Muscle of leg (tissue), 3 donors: ENCODE measurements at regions not wholly inside any gene's neighbourhood (a gene's known extent, or its start where the extent isn't known, plus 50 kb on each side); places are given as distances from the start of the nearest gene placed in this dataset.

ENCODE experiments used
- DNase-seq: peaks from one replicate; pipeline ENCODE4 v3.0.0; 2013
- H3K27ac ChIP-seq: one replicate; pipeline ENCODE4 v1.5.1; 2013; ENCODE audit warnings: mild to moderate bottlenecking, low read length, control low read depth
- H3K27me3 ChIP-seq: one replicate; pipeline ENCODE4 v1.6.1; 2013; ENCODE audit warnings: low read length; ENCODE audit not compliant: control insufficient read depth, insufficient read depth
- H3K36me3 ChIP-seq: one replicate; pipeline ENCODE4 v1.6.1; 2013; ENCODE audit warnings: low read length; ENCODE audit not compliant: control insufficient read depth, insufficient read depth
- H3K4me1 ChIP-seq: one replicate; pipeline ENCODE4 v1.6.1; 2013; ENCODE audit warnings: low read length; ENCODE audit not compliant: control insufficient read depth, insufficient read depth
- H3K4me3 ChIP-seq: one replicate; pipeline ENCODE4 v1.5.1; 2013; ENCODE audit warnings: low read length, control low read depth
- H3K9me3 ChIP-seq: replicated peaks from 2 replicates; pipeline ENCODE4 v1.6.1; 2013; ENCODE audit warnings: low read depth, low read length; ENCODE audit not compliant: control insufficient read depth
- WGBS: methylation state at CpG from one replicate; pipeline ENCODE4 v1.1.5; 2013; ENCODE audit warnings: missing lambda C conversion rate; ENCODE audit not compliant: insufficient coverage; 5-methylcytosine and 5-hydroxymethylcytosine counted together

GRCh38 chr1:69294171-69294570, 273.6 kb upstream of the LRRC7 start:
- DNase-seq, result peak; percentile 48
- Histone ChIP-seq H3K36me3 (no peaks in the 10 kb centered on the region), H3K9me3 (no peaks in the 10 kb centered on the region), H3K4me3 (no peak overlapping the region), H3K4me1 (no peaks in the 10 kb centered on the region), H3K27ac (no peak overlapping the region), H3K27me3 (no peaks in the 10 kb centered on the region)
- WGBS, result no CpG with 5 or more reads among the region's 1 CpG

GRCh38 chr1:69295265-69295664, 272.5 kb upstream of the LRRC7 start:
- Histone ChIP-seq H3K4me1 (no peaks in the 10 kb centered on the region), H3K9me3 (no peaks in the 10 kb centered on the region), H3K4me3 (no peak overlapping the region), H3K36me3 (no peaks in the 10 kb centered on the region), H3K27me3 (no peaks in the 10 kb centered on the region), H3K27ac (no peak overlapping the region)
- no CpG with 5 or more reads among the region's 2 CpGs for WGBS
- peak; percentile 56 for DNase-seq

GRCh38 chr1:69305621-69306020, 262.1 kb upstream of the LRRC7 start:
- H3K27ac ChIP-seq, result no peak overlapping the region
- no peaks in the 10 kb centered on the region for H3K4me1 ChIP-seq
- no peak for DNase-seq
- WGBS, result 69% methylated on average over 2 of the region's 7 CpGs
- no peaks in the 10 kb centered on the region for H3K36me3 ChIP-seq
- H3K9me3 ChIP-seq, result no peaks in the 10 kb centered on the region
- no peaks in the 10 kb centered on the region for H3K27me3 ChIP-seq
- no peak overlapping the region for H3K4me3 ChIP-seq

- H3K4me3 ChIP-seq, result no peak overlapping the region
- H3K36me3 ChIP-seq, result no peaks in the 10 kb centered on the region
- no peak overlapping the region for H3K27ac ChIP-seq
- H3K27me3 ChIP-seq, result no peaks in the 10 kb centered on the region
- DNase-seq, result no peak
- peaks cover 5% of the 10 kb centered on the region for H3K9me3 ChIP-seq
- 52% methylated on average over 17 of the region's 18 CpGs for WGBS
- H3K4me1 ChIP-seq, result no peaks in the 10 kb centered on the region
Observed at GRCh38 chr1:69312055-69312732, 255.5 kb upstream of the LRRC7 start.

- H3K4me3 ChIP-seq, result no peak overlapping the region
- no peak overlapping the region for H3K27ac ChIP-seq
- no peaks in the 10 kb centered on the region for H3K4me1 ChIP-seq
- whole genome bisulfite sequencing, result 100% methylated on average over 2 of the region's 11 CpGs
- no peak for DNase-seq
- H3K27me3 ChIP-seq, result no peaks in the 10 kb centered on the region
- no peaks in the 10 kb centered on the region for H3K36me3 ChIP-seq
- H3K9me3 ChIP-seq, result peaks cover 5% of the 10 kb centered on the region
Observed at GRCh38 chr1:69313118-69313517, 254.6 kb upstream of the LRRC7 start.

- no peaks in the 10 kb centered on the region for H3K27me3 ChIP-seq
- H3K27ac ChIP-seq, result no peak overlapping the region
- peaks cover 5% of the 10 kb centered on the region for H3K9me3 ChIP-seq
- H3K4me3 ChIP-seq, result no peak overlapping the region
- DNase-seq, result no peak
- WGBS, result 84% methylated on average over 3 of the region's 3 CpGs
- H3K4me1 ChIP-seq, result no peaks in the 10 kb centered on the region
- no peaks in the 10 kb centered on the region for H3K36me3 ChIP-seq
Observed at GRCh38 chr1:69315416-69315815, 252.3 kb upstream of the LRRC7 start.

GRCh38 chr1:69315823-69316222, 251.9 kb upstream of the LRRC7 start:
- H3K27me3 ChIP-seq, result no peaks in the 10 kb centered on the region
- no peaks in the 10 kb centered on the region for H3K4me1 ChIP-seq
- H3K4me3 ChIP-seq, result no peak overlapping the region
- no peak for DNase-seq
- H3K27ac ChIP-seq, result no peak overlapping the region
- H3K9me3 ChIP-seq, result peaks cover 5% of the 10 kb centered on the region
- no peaks in the 10 kb centered on the region for H3K36me3 ChIP-seq

- H3K9me3 ChIP-seq, result no peaks in the 10 kb centered on the region
- no peaks in the 10 kb centered on the region for H3K36me3 ChIP-seq
- DNase-seq, result no peak
- no peak overlapping the region for H3K4me3 ChIP-seq
- H3K4me1 ChIP-seq, result no peaks in the 10 kb centered on the region
- H3K27ac ChIP-seq, result no peak overlapping the region
- no CpG with 5 or more reads among the region's 5 CpGs for WGBS
- no peaks in the 10 kb centered on the region for H3K27me3 ChIP-seq
Observed at GRCh38 chr1:69319287-69319686, 248.4 kb upstream of the LRRC7 start.

GRCh38 chr1:69320757-69321211, 246.9 kb upstream of the LRRC7 start:
- WGBS, result no CpG with 5 or more reads among the region's 5 CpGs
- no peaks in the 10 kb centered on the region for H3K27me3 ChIP-seq
- no peak overlapping the region for H3K27ac ChIP-seq
- no peak for DNase-seq
- H3K4me1 ChIP-seq, result no peaks in the 10 kb centered on the region
- H3K36me3 ChIP-seq, result no peaks in the 10 kb centered on the region
- no peaks in the 10 kb centered on the region for H3K9me3 ChIP-seq
- no peak overlapping the region for H3K4me3 ChIP-seq

- Histone ChIP-seq H3K27me3 (no peaks in the 10 kb centered on the region), H3K9me3 (no peaks in the 10 kb centered on the region), H3K4me3 (no peak overlapping the region), H3K27ac (no peak overlapping the region), H3K4me1 (no peaks in the 10 kb centered on the region), H3K36me3 (no peaks in the 10 kb centered on the region)
- DNase-seq, result no peak
- WGBS, result no CpG with 5 or more reads among the region's 1 CpG
Observed at GRCh38 chr1:69321311-69321710, 246.4 kb upstream of the LRRC7 start.

- no peak for DNase-seq
- H3K4me1 ChIP-seq, result no peaks in the 10 kb centered on the region
- H3K36me3 ChIP-seq, result no peaks in the 10 kb centered on the region
- H3K27me3 ChIP-seq, result no peaks in the 10 kb centered on the region
- no peaks in the 10 kb centered on the region for H3K9me3 ChIP-seq
- no peak overlapping the region for H3K27ac ChIP-seq
- WGBS, result no CpG with 5 or more reads among the region's 5 CpGs
- no peak overlapping the region for H3K4me3 ChIP-seq
Observed at GRCh38 chr1:69328186-69328585, 239.5 kb upstream of the LRRC7 start.
